ENCODE measurements at regions not wholly inside any gene's neighbourhood (a gene's known extent, or its start where the extent isn't known, plus 50 kb on each side); places are given as distances from the start of the nearest gene placed in this dataset.

- TF ChIP-seq FOXS1 (CRISPR knock-in tag; IDR thresholded peaks at IDR 0.05) (no peak), ZC3H11A (IDR thresholded peaks at IDR 0.05) (no peak)
These were observed 197.0 kb downstream of the CPS1 start (continued) for GRCh38 chr2:210753386-210753785.

DNA sequence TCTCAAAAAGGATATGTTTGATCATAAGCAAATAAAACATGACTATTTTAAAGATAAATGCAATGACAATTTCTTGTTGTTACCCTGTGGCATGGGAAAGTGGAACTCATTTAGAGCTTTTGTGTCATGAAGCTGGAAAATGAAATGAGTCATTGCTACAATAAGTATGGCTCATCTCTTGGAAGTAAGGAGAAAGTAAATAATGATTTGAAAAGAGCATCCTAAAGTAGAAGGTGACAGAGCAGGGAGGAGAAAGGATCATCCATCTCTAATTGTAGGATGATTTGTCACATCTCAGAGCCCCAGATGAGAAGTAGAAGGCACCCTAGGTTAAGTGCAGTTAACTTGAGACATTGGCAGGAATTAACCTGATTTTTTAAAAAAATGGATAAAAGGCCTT lies 200.5 kb downstream of the CPS1 start:
- H3K9me3 ChIP-seq = no peaks in the 10 kb centered on the region
- no peak for FAIRE-seq
- no peak for ATAC-seq
- no peaks in the 10 kb centered on the region for H3K4me1 ChIP-seq
- ChIA-PET CTCF (interaction anchor here (0.9 kb wide), 1 partner anchor 562 kb away, joined by 3 read pairs; no protein-coding TSS in a partner anchor), POLR2A (no interaction called here)
- no peak overlapping the region for H3K27ac ChIP-seq
- no peak overlapping the region for H3K4me2 ChIP-seq
- TF ChIP-seq FOSB (CRISPR knock-in tag; IDR thresholded peaks at IDR 0.05) = no peak
- no peak for TF ChIP-seq ELK1 (IDR thresholded peaks at IDR 0.05; ENCODE audit: low read depth, low read length)
- TF ChIP-seq, protein P1, sequence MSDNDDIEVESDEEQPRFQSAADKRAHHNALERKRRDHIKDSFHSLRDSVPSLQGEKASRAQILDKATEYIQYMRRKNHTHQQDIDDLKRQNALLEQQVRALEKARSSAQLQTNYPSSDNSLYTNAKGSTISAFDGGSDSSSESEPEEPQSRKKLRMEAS (IDR thresholded peaks at IDR 0.05) = no peak
- TF ChIP-seq KDM1A (IDR thresholded peaks at IDR 0.05; ENCODE audit: low read depth) = no peak
- DNase-seq (ENCODE audit: low read depth in 1 of 2, low spot score in 1 of 2) = no peak
- H3K4me3 ChIP-seq = no peak overlapping the region

GRCh38 chr2:210762604-210763588 lies 206.5 kb downstream of the CPS1 start:
- ATAC-seq (no peak), FAIRE-seq (no peak), DNase-seq (ENCODE audit: low read depth in 1 of 2, low spot score in 1 of 2) (no peak)
- POLR2A ChIA-PET = no interaction called here
- Histone ChIP-seq H3K27ac (no peak overlapping the region), H3K9me3 (no peaks in the 10 kb centered on the region), H3K4me1 (no peaks in the 10 kb centered on the region), H3K4me2 (no peak overlapping the region), H3K4me3 (no peak overlapping the region)
- TF ChIP-seq JUN (IDR thresholded peaks at IDR 0.05) = no peak
- TF ChIP-seq, protein P2, sequence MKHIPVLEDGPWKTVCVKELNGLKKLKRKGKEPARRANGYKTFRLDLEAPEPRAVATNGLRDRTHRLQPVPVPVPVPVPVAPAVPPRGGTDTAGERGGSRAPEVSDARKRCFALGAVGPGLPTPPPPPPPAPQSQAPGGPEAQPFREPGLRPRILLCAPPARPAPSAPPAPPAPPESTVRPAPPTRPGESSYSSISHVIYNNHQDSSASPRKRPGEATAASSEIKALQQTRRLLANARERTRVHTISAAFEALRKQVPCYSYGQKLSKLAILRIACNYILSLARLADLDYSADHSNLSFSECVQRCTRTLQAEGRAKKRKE (CRISPR knock-in tag; IDR thresholded peaks at IDR 0.05; ENCODE audit: low read depth) = no peak
- no peak for TF ChIP-seq RCOR1 (IDR thresholded peaks at IDR 0.05; ENCODE audit: low read depth, low read length)
- TF ChIP-seq CTCF (IDR thresholded peaks at IDR 0.05) = no peak
- no peak for TF ChIP-seq BHLHE40 (IDR thresholded peaks at IDR 0.05; ENCODE audit: low read depth, low read length)
- TF ChIP-seq TFCP2L1 (CRISPR knock-in tag; IDR thresholded peaks at IDR 0.05) = no peak
- no peak for TF ChIP-seq RFX5 (IDR thresholded peaks at IDR 0.05)
- TF ChIP-seq NPAS2 (CRISPR knock-in tag; IDR thresholded peaks at IDR 0.05; ENCODE audit: borderline replicate concordance) = no peak
- TF ChIP-seq RNF2 (IDR thresholded peaks at IDR 0.05; ENCODE audit: borderline replicate concordance, low read depth) = no peak
- no peak for TF ChIP-seq FOSL2 (IDR thresholded peaks at IDR 0.05)
- TF ChIP-seq FOSL2 (CRISPR knock-in tag; IDR thresholded peaks at IDR 0.05) = no peak
- no peak for TF ChIP-seq ZSCAN20 (CRISPR knock-in tag; IDR thresholded peaks at IDR 0.05)
- TF ChIP-seq KDM1A (IDR thresholded peaks at IDR 0.05; ENCODE audit: low read depth) = no peak
- TF ChIP-seq FOXS1 (CRISPR knock-in tag; IDR thresholded peaks at IDR 0.05) = no peak
- 30% methylated on average over 9 of the region's 9 CpGs for WGBS (ENCODE audit: missing lambda C conversion rate)
- CTCF ChIA-PET = no interaction called here

Measured in A549 (cell line).